ENCODE measurements at regions not wholly inside any gene's neighbourhood (a gene's known extent, or its start where the extent isn't known, plus 50 kb on each side); places are given as distances from the start of the nearest gene placed in this dataset.

DNA sequence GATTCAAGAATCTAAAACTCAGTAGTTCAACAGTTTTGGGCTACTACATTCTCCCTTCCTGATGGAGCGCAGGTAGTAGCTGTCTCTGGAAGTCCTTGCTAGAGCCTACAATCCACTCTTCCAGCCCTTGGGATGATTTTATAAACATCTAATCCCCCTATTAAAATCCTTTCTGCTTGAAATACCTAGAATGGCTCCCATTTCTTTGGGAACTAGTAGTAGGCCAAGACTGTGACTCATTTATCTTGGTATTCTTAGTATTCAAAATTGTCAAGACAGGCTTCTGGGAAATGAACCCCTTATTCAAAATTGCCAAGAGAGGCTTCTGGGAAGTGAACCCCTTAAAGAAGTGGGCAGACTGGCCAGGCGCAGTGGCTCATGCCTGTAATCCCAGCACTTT, 142.5 kb upstream of the FGGY start:
- H3K9me3 Mint-ChIP-seq (ENCODE audit: low read depth, unreplicated experiment): peaks cover 6% of the 10 kb centered on the region
- H3K4me1 Mint-ChIP-seq (ENCODE audit: low read depth, unreplicated experiment): peaks cover 11% of the 10 kb centered on the region
- intact Hi-C loops (cut with micrococcal nuclease; ENCODE audit: unreplicated experiment): no loop called here
- CTCF ChIA-PET: no interaction called here
- H3K27ac Mint-ChIP-seq (ENCODE audit: unreplicated experiment): no peak overlapping the region
- no peak for DNase-seq
- no peaks in the 10 kb centered on the region for H3K27me3 Mint-ChIP-seq (ENCODE audit: unreplicated experiment)
- TF ChIP-seq, protein P1, sequence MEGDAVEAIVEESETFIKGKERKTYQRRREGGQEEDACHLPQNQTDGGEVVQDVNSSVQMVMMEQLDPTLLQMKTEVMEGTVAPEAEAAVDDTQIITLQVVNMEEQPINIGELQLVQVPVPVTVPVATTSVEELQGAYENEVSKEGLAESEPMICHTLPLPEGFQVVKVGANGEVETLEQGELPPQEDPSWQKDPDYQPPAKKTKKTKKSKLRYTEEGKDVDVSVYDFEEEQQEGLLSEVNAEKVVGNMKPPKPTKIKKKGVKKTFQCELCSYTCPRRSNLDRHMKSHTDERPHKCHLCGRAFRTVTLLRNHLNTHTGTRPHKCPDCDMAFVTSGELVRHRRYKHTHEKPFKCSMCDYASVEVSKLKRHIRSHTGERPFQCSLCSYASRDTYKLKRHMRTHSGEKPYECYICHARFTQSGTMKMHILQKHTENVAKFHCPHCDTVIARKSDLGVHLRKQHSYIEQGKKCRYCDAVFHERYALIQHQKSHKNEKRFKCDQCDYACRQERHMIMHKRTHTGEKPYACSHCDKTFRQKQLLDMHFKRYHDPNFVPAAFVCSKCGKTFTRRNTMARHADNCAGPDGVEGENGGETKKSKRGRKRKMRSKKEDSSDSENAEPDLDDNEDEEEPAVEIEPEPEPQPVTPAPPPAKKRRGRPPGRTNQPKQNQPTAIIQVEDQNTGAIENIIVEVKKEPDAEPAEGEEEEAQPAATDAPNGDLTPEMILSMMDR (IDR thresholded peaks at IDR 0.05; ENCODE audit: unreplicated experiment): no peak
- H3K4me3 Mint-ChIP-seq (ENCODE audit: low read depth, unreplicated experiment): no peak overlapping the region
- H3K36me3 Mint-ChIP-seq (ENCODE audit: insufficient read depth, unreplicated experiment): no peaks in the 10 kb centered on the region
- BruUV-seq (replicated peaks): no TSS peak

DNA sequence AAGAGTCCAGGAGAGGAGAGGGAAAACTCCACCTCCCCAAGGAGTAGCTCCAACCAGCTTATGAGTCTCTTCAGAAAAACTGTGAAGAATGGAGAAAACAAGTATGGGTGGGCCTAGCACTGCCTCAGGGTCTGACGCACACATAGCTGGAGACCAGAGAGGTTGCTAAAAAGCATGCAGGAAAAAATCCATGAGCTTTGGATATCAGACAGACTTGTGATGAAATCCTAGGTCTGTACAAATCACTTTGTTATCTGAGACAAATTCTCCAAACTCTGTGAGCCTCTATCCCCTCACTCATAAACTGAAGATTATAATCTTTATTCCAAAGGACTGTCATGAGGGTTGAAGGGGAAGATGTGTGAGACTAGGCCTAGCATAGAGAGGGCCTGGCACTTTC, 141.5 kb upstream of the FGGY start:
- no peak for DNase-seq

DNA sequence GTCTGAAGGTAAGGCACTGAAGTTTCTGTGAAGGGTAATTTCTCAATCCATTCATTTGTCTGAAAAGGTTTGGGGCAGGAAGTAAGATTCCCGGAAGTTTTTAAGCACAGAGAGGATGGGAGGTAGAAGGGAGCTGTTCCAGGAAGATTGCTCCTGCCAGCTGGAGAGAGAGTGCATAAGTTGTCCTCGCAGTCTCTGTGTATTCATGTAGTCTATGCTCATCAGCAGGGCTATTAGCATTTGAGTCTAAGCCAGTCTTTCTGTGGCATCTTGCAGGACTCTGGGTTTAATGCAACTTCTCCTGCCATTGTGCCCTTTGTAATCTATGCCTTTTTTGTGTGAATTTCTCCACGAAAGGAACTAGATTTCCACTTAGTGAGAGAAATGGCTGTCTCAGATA, 140.8 kb upstream of the FGGY start:
- no peaks in the 10 kb centered on the region for H3K27me3 Mint-ChIP-seq (ENCODE audit: unreplicated experiment)
- no peaks in the 10 kb centered on the region for H3K36me3 Mint-ChIP-seq (ENCODE audit: insufficient read depth, unreplicated experiment)
- DNase-seq: no peak
- no peak overlapping the region for H3K4me3 Mint-ChIP-seq (ENCODE audit: low read depth, unreplicated experiment)
- peaks cover 6% of the 10 kb centered on the region for H3K9me3 Mint-ChIP-seq (ENCODE audit: low read depth, unreplicated experiment)
- CTCF ChIA-PET: no interaction called here
- BruUV-seq (replicated peaks): no TSS peak
- H3K4me1 Mint-ChIP-seq (ENCODE audit: low read depth, unreplicated experiment): peaks cover 1% of the 10 kb centered on the region
- H3K27ac Mint-ChIP-seq (ENCODE audit: unreplicated experiment): no peak overlapping the region
- intact Hi-C loops (cut with micrococcal nuclease; ENCODE audit: unreplicated experiment): no loop called here
- TF ChIP-seq, protein P1 (IDR thresholded peaks at IDR 0.05; ENCODE audit: unreplicated experiment): no peak

More for the DNA sequence above, 141.5 kb upstream of the FGGY start:
- Mint-ChIP-seq H3K36me3 (ENCODE audit: insufficient read depth, unreplicated experiment) (no peaks in the 10 kb centered on the region), H3K4me1 (ENCODE audit: low read depth, unreplicated experiment) (peaks cover 8% of the 10 kb centered on the region), H3K27me3 (ENCODE audit: unreplicated experiment) (no peaks in the 10 kb centered on the region), H3K9me3 (ENCODE audit: low read depth, unreplicated experiment) (peaks cover 6% of the 10 kb centered on the region), H3K4me3 (ENCODE audit: low read depth, unreplicated experiment) (no peak overlapping the region), H3K27ac (ENCODE audit: unreplicated experiment) (no peak overlapping the region)
- no TSS peak for BruUV-seq (replicated peaks)
- intact Hi-C loops (cut with micrococcal nuclease; ENCODE audit: unreplicated experiment): no loop called here
- TF ChIP-seq, protein P1 (IDR thresholded peaks at IDR 0.05; ENCODE audit: unreplicated experiment): no peak
- CTCF ChIA-PET: no interaction called here

DNA sequence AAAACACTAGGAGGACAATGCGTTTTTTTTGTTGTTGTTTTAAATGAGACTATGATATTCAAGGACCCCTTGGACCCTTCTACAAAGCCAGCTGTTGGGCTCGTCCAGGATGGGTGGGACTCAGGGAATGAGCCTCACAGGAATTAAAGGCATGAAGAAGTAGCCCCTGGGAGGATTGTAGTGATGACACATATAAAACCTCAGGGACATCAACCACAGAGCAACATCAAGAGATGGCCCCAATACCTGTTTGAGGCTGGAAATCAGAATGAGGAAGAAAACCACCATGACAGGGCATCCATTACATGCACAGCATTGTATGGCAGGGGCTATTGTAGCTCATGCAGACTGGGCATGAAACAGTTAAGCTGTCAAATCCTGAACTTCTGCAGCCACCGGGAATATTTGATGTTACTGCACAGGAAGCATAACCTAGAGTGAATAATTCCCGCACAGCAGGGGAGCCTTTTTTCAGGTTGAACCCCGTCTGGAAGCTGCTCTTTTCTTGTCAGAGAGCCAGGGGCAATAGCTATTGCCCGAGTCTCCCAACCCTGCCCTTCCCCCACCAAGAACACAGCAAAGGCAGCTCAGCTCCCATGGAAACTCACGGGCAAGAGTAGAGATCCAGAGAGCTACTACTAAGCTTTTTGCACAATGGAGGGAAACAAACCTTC, 140.2 kb upstream of the FGGY start:
- TF ChIP-seq, protein P1 (IDR thresholded peaks at IDR 0.05; ENCODE audit: unreplicated experiment): no peak
- Mint-ChIP-seq H3K27ac (ENCODE audit: unreplicated experiment) (no peak overlapping the region), H3K4me3 (ENCODE audit: low read depth, unreplicated experiment) (no peak overlapping the region), H3K36me3 (ENCODE audit: insufficient read depth, unreplicated experiment) (no peaks in the 10 kb centered on the region), H3K27me3 (ENCODE audit: unreplicated experiment) (no peaks in the 10 kb centered on the region), H3K4me1 (ENCODE audit: low read depth, unreplicated experiment) (no peaks in the 10 kb centered on the region), H3K9me3 (ENCODE audit: low read depth, unreplicated experiment) (peaks cover 6% of the 10 kb centered on the region)
- no TSS peak for BruUV-seq (replicated peaks)
- CTCF ChIA-PET: no interaction called here
- intact Hi-C loops (cut with micrococcal nuclease; ENCODE audit: unreplicated experiment): no loop called here
- no peak for DNase-seq

All from Calu3 (cell line).